Mucosa of stomach (tissue), 1 donor: ENCODE measurements at regions not wholly inside any gene's neighbourhood (a gene's known extent, or its start where the extent isn't known, plus 50 kb on each side); places are given as distances from the start of the nearest gene placed in this dataset.

Experiments used
- H3K27me3 ChIP-seq: one replicate; pipeline ENCODE4 v1.7.0; 2013; ENCODE audit warnings: mild to moderate bottlenecking, low read length; ENCODE audit not compliant: control insufficient read depth, insufficient read depth
- H3K36me3 ChIP-seq: one replicate; pipeline ENCODE4 v1.7.0; 2013; ENCODE audit warnings: low read length; ENCODE audit not compliant: control insufficient read depth, insufficient read depth
- H3K4me1 ChIP-seq: one replicate; pipeline ENCODE4 v1.7.0; 2013; ENCODE audit warnings: mild to moderate bottlenecking, low read length; ENCODE audit not compliant: control insufficient read depth, insufficient read depth
- H3K4me3 ChIP-seq: one replicate; pipeline ENCODE4 v1.7.0; 2013; ENCODE audit warnings: low read length
- H3K9ac ChIP-seq: one replicate; pipeline ENCODE4 v1.7.0; 2013; ENCODE audit warnings: mild to moderate bottlenecking, low read length, moderate library complexity
- H3K9me3 ChIP-seq: one replicate; pipeline ENCODE4 v1.7.0; 2013; ENCODE audit warnings: mild to moderate bottlenecking, low read length, moderate library complexity; ENCODE audit not compliant: control insufficient read depth
- donor health status: Pancreatic carcinoma.

DNA sequence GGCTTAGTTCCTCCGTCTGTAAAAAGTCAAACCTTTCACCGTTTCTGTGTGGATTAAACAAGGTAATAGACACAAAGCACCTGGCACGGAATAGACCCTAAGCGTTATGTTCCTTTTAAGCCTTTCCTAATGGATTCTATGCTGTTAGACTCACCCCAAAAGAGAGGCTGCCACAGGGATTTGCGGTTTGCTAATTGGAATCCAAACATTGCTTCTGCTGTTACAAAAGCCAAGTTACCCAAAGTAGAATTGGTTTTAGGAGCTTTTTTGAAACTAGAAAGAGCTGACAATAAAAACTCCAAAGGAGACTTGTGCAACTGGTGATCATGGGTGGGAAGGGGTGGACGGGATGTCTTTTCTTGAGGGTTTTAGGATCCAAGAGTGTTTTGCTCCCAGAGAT, 178.0 kb downstream of the BMP7 start:
- H3K4me1 ChIP-seq = no peaks in the 10 kb centered on the region
- no peaks in the 10 kb centered on the region for H3K36me3 ChIP-seq
- H3K9me3 ChIP-seq = no peaks in the 10 kb centered on the region
- no peak overlapping the region for H3K9ac ChIP-seq
- peaks cover 8% of the 10 kb centered on the region for H3K27me3 ChIP-seq
- H3K4me3 ChIP-seq = no peak overlapping the region

- no peaks in the 10 kb centered on the region for H3K4me1 ChIP-seq
- H3K9ac ChIP-seq = no peak overlapping the region
- no peak overlapping the region for H3K4me3 ChIP-seq
- peaks cover 8% of the 10 kb centered on the region for H3K27me3 ChIP-seq
- no peaks in the 10 kb centered on the region for H3K36me3 ChIP-seq
- H3K9me3 ChIP-seq = no peaks in the 10 kb centered on the region
Observed at GRCh38 chr20:57089699-57090144, 176.7 kb downstream of the BMP7 start.

DNA sequence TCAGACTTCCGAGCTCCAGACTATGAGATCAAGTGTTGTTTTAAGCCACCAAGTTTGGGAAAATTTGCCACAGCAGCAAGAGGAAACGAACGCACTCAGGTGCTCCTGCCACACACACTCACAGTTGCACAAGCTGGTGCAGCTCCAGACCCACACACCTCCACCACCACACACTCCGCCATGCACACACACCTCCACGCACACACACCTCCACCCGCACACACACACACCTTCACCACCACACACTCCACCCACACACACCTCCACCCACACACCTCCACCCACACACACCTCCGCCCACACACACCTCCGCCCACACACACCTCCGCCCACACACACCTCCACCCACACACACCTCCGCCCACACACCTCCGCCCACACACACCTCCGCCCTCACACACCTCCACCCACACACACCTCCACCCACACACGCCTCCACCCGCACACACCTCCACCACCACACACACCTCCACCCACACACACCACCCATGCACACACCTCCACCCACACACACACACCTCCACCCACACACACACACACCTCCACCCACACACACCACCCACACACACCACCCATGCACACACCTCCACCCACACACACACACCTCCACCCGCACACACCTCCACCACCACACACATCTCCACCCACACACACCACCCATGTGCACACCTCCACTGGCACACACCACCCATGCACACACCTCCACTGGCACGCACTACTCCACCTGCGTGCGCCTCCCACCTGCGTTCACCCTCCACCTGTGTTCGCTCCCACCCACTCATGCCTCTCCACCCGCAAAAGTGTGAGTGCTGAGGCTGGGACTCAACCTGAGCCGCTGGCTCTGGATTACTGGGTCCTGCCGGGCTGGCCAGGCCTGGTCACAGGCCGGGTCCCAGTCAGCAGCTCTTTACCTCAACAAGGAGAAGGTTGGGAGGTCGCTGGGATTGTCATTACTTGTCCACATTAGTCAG, 175.6 kb downstream of the BMP7 start:
- no peaks in the 10 kb centered on the region for H3K36me3 ChIP-seq
- no peaks in the 10 kb centered on the region for H3K9me3 ChIP-seq
- H3K4me3 ChIP-seq = no peak overlapping the region
- H3K4me1 ChIP-seq = no peaks in the 10 kb centered on the region
- no peak overlapping the region for H3K9ac ChIP-seq
- H3K27me3 ChIP-seq = peaks cover 8% of the 10 kb centered on the region

- H3K36me3 ChIP-seq = no peaks in the 10 kb centered on the region
- no peak overlapping the region for H3K4me3 ChIP-seq
- H3K27me3 ChIP-seq = peaks cover 8% of the 10 kb centered on the region
- H3K9me3 ChIP-seq = no peaks in the 10 kb centered on the region
- no peak overlapping the region for H3K9ac ChIP-seq
- no peaks in the 10 kb centered on the region for H3K4me1 ChIP-seq
Observed at GRCh38 chr20:57091748-57092111, 174.7 kb downstream of the BMP7 start.

DNA sequence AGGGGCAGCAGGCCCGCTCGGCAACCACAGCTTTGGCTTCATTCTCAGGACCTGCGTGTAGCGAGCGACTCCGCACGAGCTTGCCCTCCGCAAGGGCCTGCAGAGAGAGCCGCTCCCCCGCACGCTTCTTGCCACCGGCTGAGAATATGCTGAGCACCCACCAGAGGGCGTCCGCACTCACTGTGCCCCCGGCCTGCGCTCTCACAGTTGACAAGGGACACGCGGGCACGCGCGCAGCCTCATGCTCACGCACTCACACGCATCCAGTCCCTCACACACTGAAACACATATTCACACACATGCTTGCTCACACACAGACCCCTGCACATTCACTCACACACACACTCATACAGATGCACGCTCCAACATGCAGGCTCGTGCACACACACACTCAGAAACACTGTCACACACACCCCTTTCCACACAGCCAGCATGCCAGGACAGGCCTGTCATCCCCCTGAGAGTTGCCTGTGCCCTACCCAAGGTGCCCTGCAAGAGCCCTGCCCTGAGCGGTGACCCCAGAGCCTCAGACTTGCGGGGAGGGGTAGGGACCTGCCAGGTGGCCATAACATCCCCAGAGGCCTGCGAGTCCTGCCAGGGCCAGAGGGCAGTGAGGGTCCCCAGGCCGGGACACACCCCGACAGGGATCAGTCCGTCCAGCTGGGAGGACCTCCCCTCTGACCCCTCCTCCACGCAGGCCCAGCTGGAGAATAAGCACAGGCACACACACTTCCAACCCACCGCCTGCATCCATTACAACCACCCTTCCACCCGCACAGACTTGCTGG, 174.1 kb downstream of the BMP7 start:
- H3K9me3 ChIP-seq = no peaks in the 10 kb centered on the region
- H3K4me1 ChIP-seq = no peaks in the 10 kb centered on the region
- no peak overlapping the region for H3K4me3 ChIP-seq
- H3K36me3 ChIP-seq = no peaks in the 10 kb centered on the region
- H3K27me3 ChIP-seq = peaks cover 8% of the 10 kb centered on the region
- no peak overlapping the region for H3K9ac ChIP-seq

DNA sequence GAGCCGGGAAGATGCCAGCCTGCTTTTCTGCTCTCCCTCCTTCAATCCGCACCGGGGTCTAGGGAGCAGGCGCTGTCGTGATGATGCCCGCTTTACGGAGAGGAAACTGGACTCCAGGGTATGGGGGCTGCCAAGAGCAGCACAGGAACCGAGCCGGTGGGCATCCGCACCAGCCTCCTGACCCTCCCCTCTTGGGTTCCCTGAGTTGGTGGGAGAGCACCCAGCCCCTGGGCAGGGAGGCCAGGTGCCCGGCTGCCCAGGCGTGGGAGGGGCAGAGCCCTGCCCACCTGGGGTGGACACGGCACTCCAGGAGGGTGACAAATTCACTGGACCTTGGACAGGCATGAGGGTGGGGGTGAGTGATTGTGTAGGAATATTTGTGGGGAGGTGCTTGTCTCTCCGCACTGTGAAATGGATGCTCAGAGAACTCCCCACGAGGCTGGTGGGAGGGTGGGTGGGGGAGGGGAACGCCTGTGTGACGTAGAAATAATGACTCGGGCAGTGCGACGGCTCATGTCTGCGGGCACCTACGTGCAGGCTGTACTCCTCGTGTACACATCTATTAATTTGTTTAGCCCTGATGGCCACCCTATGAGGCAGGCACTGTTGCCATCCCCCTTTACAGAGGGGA, 173.4 kb downstream of the BMP7 start:
- Histone ChIP-seq H3K4me1 (no peaks in the 10 kb centered on the region), H3K9me3 (no peaks in the 10 kb centered on the region), H3K36me3 (no peaks in the 10 kb centered on the region), H3K4me3 (no peak overlapping the region), H3K9ac (no peak overlapping the region), H3K27me3 (peaks cover 8% of the 10 kb centered on the region)

- peaks cover 8% of the 10 kb centered on the region for H3K27me3 ChIP-seq
- no peak overlapping the region for H3K9ac ChIP-seq
- H3K36me3 ChIP-seq = no peaks in the 10 kb centered on the region
- H3K9me3 ChIP-seq = no peaks in the 10 kb centered on the region
- no peaks in the 10 kb centered on the region for H3K4me1 ChIP-seq
- H3K4me3 ChIP-seq = no peak overlapping the region
Observed at GRCh38 chr20:57093766-57094165, 172.7 kb downstream of the BMP7 start.

GRCh38 chr20:57094252-57094891, 172.1 kb downstream of the BMP7 start:
- Histone ChIP-seq H3K36me3 (no peaks in the 10 kb centered on the region), H3K9me3 (no peaks in the 10 kb centered on the region), H3K9ac (no peak overlapping the region), H3K4me1 (no peaks in the 10 kb centered on the region), H3K4me3 (no peak overlapping the region), H3K27me3 (peaks cover 8% of the 10 kb centered on the region)

- Histone ChIP-seq H3K36me3 (no peaks in the 10 kb centered on the region), H3K4me3 (no peak overlapping the region), H3K9me3 (no peaks in the 10 kb centered on the region), H3K27me3 (peaks cover 8% of the 10 kb centered on the region), H3K4me1 (no peaks in the 10 kb centered on the region), H3K9ac (no peak overlapping the region)
Observed at GRCh38 chr20:57094991-57095390, 171.4 kb downstream of the BMP7 start.

GRCh38 chr20:57095426-57095825, 171.0 kb downstream of the BMP7 start:
- Histone ChIP-seq H3K4me3 (no peak overlapping the region), H3K9me3 (no peaks in the 10 kb centered on the region), H3K27me3 (peaks cover 8% of the 10 kb centered on the region), H3K9ac (no peak overlapping the region), H3K4me1 (no peaks in the 10 kb centered on the region), H3K36me3 (no peaks in the 10 kb centered on the region)

DNA sequence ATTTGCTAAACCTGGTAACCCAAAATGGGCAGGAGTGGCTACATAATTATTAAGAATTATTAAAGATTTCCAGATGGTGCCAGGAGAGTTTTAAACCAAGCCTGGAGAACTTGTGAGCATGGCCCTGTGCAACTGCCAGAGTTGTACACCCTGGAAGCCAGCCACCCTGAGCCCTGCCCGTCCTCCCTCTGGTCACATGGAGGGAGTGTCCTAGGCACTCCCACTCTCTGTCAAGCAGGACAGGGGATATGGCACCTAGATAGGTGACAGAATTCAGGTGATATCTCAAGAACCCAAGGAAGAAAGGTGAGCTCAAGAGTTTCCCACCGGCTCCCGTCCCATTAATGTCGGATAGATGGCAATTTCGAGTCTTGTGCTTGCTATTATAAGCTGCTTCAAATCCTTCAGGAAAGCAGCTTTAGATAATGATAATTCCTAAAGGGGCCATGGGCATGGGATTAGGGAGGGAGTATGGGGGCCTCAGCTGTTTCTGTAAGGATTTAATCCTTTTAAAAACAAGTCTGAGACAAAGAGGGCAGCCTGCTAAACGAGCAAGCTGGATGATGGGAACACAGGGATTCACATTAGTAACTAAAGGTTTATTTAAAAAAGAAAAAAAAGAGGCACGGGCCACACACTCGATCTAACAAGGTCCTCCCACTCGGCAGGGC, 169.1 kb downstream of the BMP7 start:
- no peaks in the 10 kb centered on the region for H3K36me3 ChIP-seq
- no peaks in the 10 kb centered on the region for H3K4me1 ChIP-seq
- H3K9ac ChIP-seq = no peak overlapping the region
- H3K27me3 ChIP-seq = no peaks in the 10 kb centered on the region
- H3K4me3 ChIP-seq = no peak overlapping the region
- no peaks in the 10 kb centered on the region for H3K9me3 ChIP-seq
